ENCODE measurements at regions not wholly inside any gene's neighbourhood (a gene's known extent, or its start where the extent isn't known, plus 50 kb on each side); places are given as distances from the start of the nearest gene placed in this dataset.
"Not testable (repeated sequence)": the region's sequence is repeated elsewhere in the genome, so short reads cannot be mapped to it uniquely, and the experiment has no call there.

GRCh38 chr10:33859319-33860022 lies 525.0 kb upstream of the NRP1 start:
- no peak for DNase-seq

- DNase-seq, result no peak
Measured at GRCh38 chr10:33858326-33858725, 523.9 kb upstream of the NRP1 start.

GRCh38 chr10:33853221-33853620 lies 518.8 kb upstream of the NRP1 start:
- DNase-seq, result not testable (repeated sequence)

- DNase-seq, result no peak
Measured at GRCh38 chr10:33843379-33843778, 508.9 kb upstream of the NRP1 start.

- DNase-seq, result no peak
Measured at GRCh38 chr10:33841678-33842077, 507.2 kb upstream of the NRP1 start.

GRCh38 chr10:33838731-33839130 lies 504.3 kb upstream of the NRP1 start:
- DNase-seq, result no peak

GRCh38 chr10:33837736-33838135 lies 503.3 kb upstream of the NRP1 start:
- no peak for DNase-seq

- no peak for DNase-seq
Measured at GRCh38 chr10:33835556-33835955, 501.1 kb upstream of the NRP1 start.

- no peak for DNase-seq
Measured at GRCh38 chr10:33833566-33833965, 499.1 kb upstream of the NRP1 start.

GRCh38 chr10:33832124-33832787 lies 497.8 kb upstream of the NRP1 start:
- no peak for DNase-seq

- DNase-seq, result no peak
Measured at GRCh38 chr10:33831591-33831990, 497.1 kb upstream of the NRP1 start.

- not testable (repeated sequence) for DNase-seq
Measured at GRCh38 chr10:33829899-33830298, 495.4 kb upstream of the NRP1 start.

GRCh38 chr10:33828592-33828991 lies 494.1 kb upstream of the NRP1 start:
- DNase-seq, result no peak

GRCh38 chr10:33826186-33826585 lies 491.7 kb upstream of the NRP1 start:
- no peak for DNase-seq

GRCh38 chr10:33822774-33823173 lies 488.3 kb upstream of the NRP1 start:
- DNase-seq, result no peak

GRCh38 chr10:33820531-33820930 lies 486.1 kb upstream of the NRP1 start:
- DNase-seq, result no peak

GRCh38 chr10:33819206-33819605 lies 484.7 kb upstream of the NRP1 start:
- DNase-seq, result no peak

- DNase-seq, result no peak
Measured at GRCh38 chr10:33818343-33818742, 483.9 kb upstream of the NRP1 start.

GRCh38 chr10:33817605-33818004 lies 483.1 kb upstream of the NRP1 start:
- no peak for DNase-seq

- DNase-seq, result peak in 1 of 5 experiments; percentile 10
Measured at GRCh38 chr10:33815776-33816175, 481.3 kb upstream of the NRP1 start.

- DNase-seq, result no peak
Measured at GRCh38 chr10:33813871-33814270, 479.4 kb upstream of the NRP1 start.

GRCh38 chr10:33813415-33813814 lies 478.9 kb upstream of the NRP1 start:
- no peak for DNase-seq

GRCh38 chr10:33812586-33812985 lies 478.1 kb upstream of the NRP1 start:
- DNase-seq, result no peak

- DNase-seq, result no peak
Measured at GRCh38 chr10:33810986-33811385, 476.5 kb upstream of the NRP1 start.

- no peak for DNase-seq
Measured at GRCh38 chr10:33809732-33810131, 475.3 kb upstream of the NRP1 start.

Measured in T-helper 2 cell (primary cell).